ENCODE measurements at regions not wholly inside any gene's neighbourhood (a gene's known extent, or its start where the extent isn't known, plus 50 kb on each side); places are given as distances from the start of the nearest gene placed in this dataset.

DNA sequence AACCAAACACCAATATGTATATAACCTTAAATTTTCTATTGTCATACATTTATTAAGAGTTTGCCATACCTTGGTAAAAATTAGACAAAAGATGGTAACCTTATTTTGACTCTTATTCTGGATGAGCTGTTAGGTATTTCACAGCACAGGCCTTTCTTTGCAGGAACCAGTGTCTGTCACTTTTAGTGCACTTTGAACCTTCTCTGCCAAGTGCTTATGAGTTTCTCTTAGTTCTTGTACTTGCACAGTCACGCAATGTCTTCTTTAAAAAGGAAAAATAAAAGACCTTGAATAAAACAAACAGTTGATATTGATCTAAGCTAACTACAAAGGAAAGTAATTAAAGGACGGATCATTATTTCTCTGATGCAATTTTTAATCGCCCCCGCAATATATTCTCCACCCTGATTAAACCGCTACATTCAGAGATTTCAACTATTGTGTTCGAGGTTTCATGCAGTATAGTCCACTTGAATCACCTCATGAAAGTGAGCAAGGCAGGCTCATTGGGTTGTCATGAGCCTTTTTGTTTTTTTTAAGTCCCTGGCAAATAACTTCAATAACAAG lies 534.5 kb downstream of the KLF5 start:
- TF ChIP-seq, protein P1, sequence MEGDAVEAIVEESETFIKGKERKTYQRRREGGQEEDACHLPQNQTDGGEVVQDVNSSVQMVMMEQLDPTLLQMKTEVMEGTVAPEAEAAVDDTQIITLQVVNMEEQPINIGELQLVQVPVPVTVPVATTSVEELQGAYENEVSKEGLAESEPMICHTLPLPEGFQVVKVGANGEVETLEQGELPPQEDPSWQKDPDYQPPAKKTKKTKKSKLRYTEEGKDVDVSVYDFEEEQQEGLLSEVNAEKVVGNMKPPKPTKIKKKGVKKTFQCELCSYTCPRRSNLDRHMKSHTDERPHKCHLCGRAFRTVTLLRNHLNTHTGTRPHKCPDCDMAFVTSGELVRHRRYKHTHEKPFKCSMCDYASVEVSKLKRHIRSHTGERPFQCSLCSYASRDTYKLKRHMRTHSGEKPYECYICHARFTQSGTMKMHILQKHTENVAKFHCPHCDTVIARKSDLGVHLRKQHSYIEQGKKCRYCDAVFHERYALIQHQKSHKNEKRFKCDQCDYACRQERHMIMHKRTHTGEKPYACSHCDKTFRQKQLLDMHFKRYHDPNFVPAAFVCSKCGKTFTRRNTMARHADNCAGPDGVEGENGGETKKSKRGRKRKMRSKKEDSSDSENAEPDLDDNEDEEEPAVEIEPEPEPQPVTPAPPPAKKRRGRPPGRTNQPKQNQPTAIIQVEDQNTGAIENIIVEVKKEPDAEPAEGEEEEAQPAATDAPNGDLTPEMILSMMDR (IDR thresholded peaks at IDR 0.05) = no peak
- no peak for TF ChIP-seq TCF7L2 (IDR thresholded peaks at IDR 0.05; ENCODE audit: low read depth, low read length)
